ENCODE measurements at regions not wholly inside any gene's neighbourhood (a gene's known extent, or its start where the extent isn't known, plus 50 kb on each side); places are given as distances from the start of the nearest gene placed in this dataset.

DNA sequence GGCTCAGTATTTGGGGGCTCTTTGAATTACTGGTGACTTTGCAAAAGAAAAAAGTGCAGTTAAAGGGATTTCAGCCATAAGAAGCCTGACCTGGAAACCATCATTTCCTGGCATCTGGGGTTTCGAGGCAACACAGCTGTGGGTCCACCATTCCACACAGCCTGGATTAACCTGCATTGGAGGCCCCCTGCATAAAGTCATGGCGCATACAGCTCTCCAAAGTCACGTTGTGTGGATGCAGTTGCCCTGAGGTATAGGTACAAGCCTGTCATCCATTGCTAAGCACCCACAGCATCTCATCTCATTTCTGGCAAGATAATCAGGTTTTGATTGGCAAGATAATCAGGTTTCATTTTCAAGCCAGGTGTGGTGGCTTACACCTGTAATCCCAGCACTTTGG lies 54.5 kb upstream of the TAGAP start:
- no peak for DNase-seq

GRCh38 chr6:159098636-159099106 lies 53.9 kb upstream of the TAGAP start:
- DNase-seq: no peak

- DNase-seq: no peak
These were observed 52.5 kb upstream of the TAGAP start for GRCh38 chr6:159097256-159097655.

DNA sequence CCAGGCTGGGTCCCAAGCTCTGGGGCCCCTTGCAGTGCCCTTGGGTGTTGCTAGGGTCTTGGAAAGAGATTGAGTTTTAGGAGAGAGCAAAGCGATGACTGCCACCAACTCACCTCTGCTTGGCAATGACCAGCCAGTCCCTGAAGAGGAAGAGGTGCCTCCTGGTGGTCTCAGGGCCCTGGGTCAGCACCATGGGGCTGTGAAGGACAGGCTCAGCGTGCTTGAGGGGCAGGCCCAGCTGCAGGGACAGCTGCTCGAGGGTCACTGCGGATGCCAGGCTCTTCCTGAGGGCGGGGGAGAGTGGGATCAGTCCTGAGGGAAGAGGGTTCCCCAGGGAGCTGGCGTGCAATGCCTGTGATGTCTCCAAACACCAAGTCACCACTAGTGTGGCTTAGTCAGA lies 50.8 kb upstream of the TAGAP start:
- DNase-seq: no peak

DNA sequence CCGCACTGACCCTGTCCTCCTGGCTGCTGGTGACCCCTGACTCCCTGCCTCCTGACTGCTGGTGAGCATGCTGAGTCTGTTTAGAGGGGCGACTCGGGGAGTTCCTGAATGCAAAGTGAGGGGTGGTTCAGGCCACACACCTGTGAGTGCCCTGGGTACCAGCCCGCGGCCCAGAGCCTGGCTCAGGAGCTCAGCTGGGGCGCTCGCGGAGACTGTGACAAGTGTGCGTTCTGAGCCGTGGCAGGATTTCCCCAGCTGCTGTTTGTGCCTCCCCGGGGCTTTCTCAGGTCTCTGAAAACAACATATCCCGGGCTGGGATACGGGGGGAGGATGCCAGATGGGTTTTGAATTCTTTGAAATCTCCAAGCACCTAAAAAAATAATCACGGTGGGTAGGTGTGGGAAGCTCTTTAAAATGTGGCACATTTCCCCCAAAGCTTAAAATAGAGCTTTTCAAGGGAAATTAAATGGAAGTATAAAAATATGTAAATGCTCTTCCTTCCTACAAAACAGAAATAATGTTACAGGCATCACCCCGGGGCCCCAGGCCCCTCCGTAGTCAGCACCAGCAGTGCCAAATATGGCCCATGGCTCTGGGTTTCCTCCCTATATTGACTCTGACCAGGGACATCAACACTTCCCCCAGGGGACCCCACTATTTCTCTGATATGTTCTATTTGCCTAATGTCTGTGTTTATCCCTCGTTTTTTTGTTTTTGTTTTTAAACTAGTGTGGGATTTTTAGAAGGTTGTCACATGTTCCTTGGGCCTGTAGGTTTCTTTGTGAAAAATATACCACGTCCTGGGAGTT lies 49.9 kb upstream of the TAGAP start:
- no peak for DNase-seq

Data from NCI-H187 (cell line).